ENCODE measurements at regions not wholly inside any gene's neighbourhood (a gene's known extent, or its start where the extent isn't known, plus 50 kb on each side); places are given as distances from the start of the nearest gene placed in this dataset.

DNA sequence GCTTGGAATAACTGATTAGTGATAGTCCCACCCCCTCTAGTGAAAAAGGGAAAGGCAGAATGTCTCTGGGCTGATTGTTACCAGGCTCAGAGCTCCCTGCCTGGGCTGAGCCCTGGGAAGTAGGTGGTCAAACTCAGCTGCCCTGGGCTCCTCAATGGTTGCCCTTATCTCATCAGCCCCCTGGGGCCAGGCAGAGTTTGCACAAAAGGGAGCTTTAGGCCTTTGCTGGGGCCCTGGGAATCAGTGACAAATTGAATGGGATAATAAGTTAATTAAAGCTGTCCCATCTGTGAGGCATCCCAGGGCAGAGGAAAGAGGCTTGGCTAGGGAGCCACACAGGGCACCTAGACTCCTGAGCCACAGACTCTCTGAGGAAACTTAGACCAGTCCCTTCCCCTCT lies 89.0 kb downstream of the EFNB1 start:
- DNase-seq = no peak

DNA sequence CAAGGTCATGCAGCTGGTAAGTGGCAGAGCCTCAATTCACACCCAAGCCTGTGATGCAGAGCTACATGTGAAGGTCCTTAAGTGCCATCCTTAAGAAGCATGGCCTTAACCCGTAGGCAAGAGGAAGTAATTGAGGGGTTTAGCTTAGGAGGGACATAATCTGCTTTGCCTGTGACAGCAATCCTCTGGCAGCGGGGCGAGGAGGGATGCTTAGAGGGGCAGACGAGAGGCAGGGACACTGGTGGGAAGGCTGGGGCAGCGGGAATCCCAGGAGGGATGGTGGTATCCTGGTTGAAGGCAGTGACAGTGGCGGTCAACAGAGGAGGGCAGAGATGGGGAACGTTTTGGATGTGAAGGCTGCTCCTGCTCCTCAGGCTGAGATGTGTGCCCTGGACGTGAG lies 88.1 kb downstream of the EFNB1 start:
- no peak for DNase-seq

- no peak for DNase-seq
These were observed 87.0 kb downstream of the EFNB1 start for GRCh38 chrX:68915778-68916177.

- no peak for DNase-seq
These were observed 85.7 kb downstream of the EFNB1 start for GRCh38 chrX:68914479-68914946.

DNA sequence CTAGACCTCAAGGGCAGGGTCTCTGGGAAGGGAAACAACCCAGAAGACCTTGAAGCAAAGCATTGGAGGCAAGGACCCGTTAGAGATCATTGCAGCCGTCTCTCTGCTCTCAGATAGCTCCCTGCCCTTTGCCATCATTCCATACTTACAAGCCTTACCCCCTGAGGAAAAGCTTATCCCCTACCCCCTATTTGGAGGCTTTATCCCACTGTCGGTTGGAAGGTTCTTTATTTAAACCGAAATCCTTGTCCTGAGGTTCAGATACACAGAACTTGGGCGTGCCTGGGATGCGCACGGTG lies 84.4 kb downstream of the EFNB1 start:
- DNase-seq = no peak

DNA sequence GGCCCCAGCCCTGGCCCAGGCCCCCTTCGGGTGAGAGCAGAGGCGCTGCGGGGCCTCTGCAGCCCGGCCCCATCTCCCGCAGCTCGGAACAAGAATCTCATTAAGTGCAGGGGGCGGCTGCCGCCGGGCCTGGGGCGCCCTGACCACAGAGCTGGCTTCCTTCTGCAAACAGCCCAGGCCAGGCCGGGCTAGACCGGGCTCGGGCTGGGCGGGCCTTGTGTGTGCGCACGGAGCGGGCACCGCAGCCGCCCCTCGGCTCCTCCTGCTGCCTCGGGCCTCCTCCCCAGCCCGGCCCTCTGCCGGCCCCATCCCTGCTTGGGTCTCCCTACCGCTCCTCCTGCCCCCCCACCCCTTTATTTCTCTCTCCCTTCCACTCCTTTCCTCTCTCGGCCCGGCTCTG lies 83.3 kb downstream of the EFNB1 start:
- no peak for DNase-seq

GRCh38 chrX:68910731-68911428 lies 82.1 kb downstream of the EFNB1 start:
- DNase-seq = no peak

- no peak for DNase-seq
These were observed 81.1 kb downstream of the EFNB1 start for GRCh38 chrX:68909945-68910344.

DNA sequence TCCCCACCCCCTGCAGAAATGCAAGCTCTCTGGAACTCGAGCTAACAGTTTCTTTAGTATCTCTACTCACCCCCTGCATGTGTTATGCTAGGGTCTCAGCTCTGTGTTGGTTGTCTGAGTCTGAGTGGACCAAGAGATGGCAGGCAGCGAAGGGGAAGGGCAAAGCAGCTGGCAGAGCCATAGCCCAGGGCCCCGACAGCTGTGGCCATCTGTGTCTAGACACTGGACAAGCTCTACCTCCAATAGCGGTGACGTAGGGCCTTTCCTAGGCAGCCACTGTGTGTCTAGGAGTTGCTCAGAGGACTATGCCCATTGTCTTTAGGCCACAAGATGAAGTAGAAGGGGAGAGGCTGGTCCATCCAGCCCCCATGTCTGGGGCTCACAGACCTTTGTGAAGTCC lies 79.2 kb downstream of the EFNB1 start:
- DNase-seq = no peak

GRCh38 chrX:68902706-68903504 lies 74.1 kb downstream of the EFNB1 start:
- no peak for DNase-seq

DNA sequence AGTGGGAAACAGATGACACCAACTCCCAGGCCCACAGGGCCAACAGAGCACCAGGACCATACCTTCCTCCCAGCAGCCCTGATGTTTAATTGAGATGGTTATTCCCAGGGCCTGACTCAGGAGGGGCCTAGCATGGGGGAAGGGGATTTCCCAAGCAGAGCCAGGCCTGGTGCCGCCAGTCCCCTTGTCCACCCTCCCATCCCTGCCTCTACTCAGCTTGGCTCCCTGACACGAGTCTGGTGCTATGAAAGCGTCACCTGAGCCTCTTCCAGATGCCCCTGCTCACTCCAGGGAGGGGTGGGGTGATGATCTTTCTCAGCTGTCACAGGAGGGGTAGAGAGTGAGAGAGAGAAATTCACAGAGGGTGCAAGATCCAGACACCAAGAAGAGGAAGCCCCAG lies 72.7 kb downstream of the EFNB1 start:
- no peak for DNase-seq

DNA sequence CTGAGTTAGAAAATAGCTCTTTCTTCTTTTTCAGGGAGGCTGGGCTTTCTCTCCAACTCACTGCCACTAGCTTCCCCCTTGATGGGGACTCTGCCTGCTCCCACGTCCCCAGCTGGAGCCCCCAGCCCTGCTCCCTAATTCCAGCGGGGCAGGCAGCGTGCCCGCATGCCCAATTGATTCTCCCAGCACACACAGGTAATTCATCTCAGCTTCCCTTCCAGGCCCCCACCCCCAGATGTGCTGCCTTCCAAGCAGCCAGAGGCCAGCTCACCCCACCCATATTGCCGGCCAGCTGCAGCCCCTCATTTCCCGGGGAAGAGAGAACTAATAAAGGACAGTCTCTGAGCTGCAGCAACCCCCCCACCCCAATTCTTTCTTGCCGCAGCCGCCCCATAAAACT lies 69.8 kb downstream of the EFNB1 start:
- no peak for DNase-seq

DNA sequence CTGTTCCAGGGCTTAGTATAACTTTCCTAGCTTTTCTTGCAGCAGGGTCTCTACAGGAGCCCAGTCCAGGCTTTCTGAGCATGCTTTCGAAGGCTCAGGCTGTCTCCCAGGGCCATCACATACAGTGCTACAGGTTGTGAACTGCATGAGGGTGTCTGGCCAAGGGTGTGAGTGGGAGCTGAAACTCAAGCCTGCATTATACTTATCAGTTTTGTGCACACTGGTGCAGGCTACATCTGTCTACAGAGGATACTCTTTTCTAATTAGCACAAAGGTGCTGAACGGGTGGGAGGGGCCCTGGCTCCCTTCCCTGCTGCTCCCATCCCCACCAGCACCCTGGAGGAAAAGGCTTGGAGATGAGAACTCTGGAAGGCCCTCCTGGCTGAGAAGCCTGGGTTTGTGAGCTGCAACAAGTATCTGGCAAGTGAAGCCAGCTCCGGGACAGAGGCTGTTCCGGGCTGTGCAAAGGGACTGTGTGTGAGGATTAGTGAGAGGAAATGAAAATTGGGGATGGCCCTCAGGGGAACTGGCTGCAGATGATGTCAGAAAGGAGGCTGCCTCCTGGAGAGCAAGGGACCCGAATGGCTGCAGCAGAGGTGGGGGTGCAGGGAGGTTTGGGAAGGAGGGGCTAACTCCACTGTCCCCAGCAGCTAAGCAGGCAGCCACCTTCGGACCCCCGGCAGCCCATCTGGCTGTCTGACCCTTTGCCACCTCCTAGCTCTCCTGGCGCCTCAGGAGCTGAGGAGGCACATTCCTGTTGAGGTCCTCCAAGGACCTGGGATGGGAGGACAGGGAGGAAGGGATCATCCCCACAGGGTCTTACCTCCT lies 68.5 kb downstream of the EFNB1 start:
- DNase-seq = no peak

GRCh38 chrX:68896581-68896980 lies 67.8 kb downstream of the EFNB1 start:
- DNase-seq = no peak

DNA sequence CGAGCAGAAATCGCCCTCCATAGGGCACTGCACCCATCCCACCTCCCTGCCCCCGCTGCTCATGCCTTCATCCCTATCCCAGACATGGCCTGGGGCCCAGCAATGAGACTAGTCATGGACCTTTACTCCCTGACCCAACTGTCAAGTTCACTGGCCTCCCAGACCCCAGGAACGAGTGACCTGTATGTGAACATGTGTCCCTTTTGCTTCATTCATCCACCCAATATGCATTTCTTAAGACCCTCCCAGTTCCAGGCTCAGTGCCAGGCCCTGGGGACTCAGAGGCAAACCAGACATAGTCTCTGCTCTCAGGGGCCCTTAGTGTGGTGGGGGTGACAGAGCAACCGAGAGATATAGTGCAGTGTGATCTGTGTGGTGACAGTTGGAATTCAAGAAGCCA lies 67.0 kb downstream of the EFNB1 start:
- DNase-seq = no peak

DNA sequence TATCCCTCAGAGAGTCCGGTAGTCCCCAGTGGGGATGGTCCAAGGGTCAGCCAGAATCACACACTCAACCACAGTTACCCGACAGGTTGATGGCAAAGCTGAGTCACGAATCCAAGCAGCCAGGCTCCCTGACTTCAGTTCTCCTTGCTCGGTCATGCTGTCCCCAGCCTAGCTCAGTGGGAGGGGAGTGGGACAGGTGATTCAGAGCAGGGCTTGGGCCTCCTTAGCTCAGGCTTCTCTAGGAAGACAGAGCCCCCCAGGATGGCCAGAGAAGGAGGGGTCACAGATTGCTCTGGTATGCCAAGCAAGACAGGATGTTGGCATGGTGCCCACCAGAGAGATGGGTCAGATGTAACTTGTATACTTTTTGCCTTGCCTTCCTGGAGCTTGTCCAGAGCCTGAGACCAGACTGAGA lies 66.5 kb downstream of the EFNB1 start:
- DNase-seq = no peak

GRCh38 chrX:68894513-68895340 lies 65.9 kb downstream of the EFNB1 start:
- DNase-seq = no peak

DNA sequence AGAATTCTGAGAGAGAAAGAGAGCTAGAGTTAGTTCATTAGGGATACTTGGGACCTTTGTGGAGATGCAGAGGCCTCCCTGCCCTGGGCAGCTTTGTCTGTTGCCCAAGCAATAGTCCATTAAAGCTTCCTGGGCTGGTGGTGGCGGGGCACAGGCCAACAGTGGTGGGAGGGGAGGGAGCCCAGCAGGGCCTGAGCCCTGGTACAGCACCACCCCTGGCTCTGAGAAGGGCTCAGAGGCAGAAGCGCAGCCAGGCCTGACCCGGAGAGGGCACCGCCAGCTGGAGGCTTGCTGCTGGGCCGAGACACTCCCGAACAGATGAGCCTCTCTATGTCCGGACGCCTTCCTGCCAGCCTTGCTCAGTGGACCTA lies 65.3 kb downstream of the EFNB1 start:
- DNase-seq = no peak

DNA sequence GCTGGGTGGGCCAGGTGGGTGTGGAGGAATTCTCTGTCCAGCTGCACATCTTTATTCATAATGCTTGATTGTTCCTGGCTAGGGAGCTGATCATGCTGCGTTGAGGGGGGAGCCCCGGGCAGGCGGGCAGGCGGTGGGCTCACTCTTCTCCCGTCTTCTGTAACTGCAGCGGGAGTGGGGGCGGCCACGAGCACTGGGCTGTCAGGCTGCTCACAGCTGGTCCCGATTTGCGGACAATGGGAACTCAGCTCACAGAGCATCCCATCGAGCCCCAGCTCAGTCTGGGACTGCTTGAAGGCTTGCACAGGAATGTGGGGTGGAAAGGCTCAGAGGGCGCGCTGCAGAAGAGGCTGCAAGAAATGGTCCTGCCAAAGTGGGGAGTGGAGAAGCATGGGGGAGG lies 63.8 kb downstream of the EFNB1 start:
- DNase-seq = no peak

GRCh38 chrX:68892134-68892533 lies 63.3 kb downstream of the EFNB1 start:
- DNase-seq = no peak
